Lower leg skin (tissue), 3 donors: ENCODE measurements at regions not wholly inside any gene's neighbourhood (a gene's known extent, or its start where the extent isn't known, plus 50 kb on each side); places are given as distances from the start of the nearest gene placed in this dataset.

ENCODE experiments used
- POLR2A ChIP-seq, 2 donors: fragments of 450-650 bp; IDR thresholded peaks; one replicate each; pipeline ENCODE4 v1.6.1; 2016 to 2017; ENCODE audit warnings: antibody characterized with exemption in 2 of 2, mild to moderate bottlenecking in 1 of 2, moderate library complexity in 1 of 2
- TF ChIP-seq, protein P1 (sequence below), 3 donors: fragments of 450-650 bp; IDR thresholded peaks; one replicate each; pipeline ENCODE4 v1.5.1; 2016; ENCODE audit warnings: antibody characterized with exemption in 3 of 3, mild to moderate bottlenecking in 3 of 3, moderate library complexity in 2 of 3

DNA sequence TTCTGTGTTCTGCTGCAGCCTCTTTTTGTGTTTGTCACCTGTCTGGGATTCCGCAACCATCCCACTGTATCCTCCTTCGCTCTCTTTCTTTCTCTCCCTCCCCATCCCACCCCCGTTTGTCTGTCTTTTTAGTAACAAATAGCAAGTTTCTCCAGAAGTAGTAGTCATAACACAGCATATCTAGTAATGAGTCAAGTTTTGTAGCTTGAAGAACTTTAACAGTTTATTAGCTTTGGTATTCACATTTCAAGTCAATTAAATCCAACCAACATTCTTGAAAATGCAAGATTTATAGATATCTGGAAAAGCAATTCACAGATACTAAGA is 154.1 kb upstream of the MTPN start:
- TF ChIP-seq, protein P1, sequence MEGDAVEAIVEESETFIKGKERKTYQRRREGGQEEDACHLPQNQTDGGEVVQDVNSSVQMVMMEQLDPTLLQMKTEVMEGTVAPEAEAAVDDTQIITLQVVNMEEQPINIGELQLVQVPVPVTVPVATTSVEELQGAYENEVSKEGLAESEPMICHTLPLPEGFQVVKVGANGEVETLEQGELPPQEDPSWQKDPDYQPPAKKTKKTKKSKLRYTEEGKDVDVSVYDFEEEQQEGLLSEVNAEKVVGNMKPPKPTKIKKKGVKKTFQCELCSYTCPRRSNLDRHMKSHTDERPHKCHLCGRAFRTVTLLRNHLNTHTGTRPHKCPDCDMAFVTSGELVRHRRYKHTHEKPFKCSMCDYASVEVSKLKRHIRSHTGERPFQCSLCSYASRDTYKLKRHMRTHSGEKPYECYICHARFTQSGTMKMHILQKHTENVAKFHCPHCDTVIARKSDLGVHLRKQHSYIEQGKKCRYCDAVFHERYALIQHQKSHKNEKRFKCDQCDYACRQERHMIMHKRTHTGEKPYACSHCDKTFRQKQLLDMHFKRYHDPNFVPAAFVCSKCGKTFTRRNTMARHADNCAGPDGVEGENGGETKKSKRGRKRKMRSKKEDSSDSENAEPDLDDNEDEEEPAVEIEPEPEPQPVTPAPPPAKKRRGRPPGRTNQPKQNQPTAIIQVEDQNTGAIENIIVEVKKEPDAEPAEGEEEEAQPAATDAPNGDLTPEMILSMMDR (IDR thresholded peaks at IDR 0.05) = no peak
- no peak for TF ChIP-seq POLR2A (IDR thresholded peaks at IDR 0.05)
